Mucosa of gallbladder (tissue), 1 donor: ENCODE measurements at regions not wholly inside any gene's neighbourhood (a gene's known extent, or its start where the extent isn't known, plus 50 kb on each side); places are given as distances from the start of the nearest gene placed in this dataset.
A peak's percentile ranks its signal among the peaks of the same experiment; 100 is the strongest.

Experiments used
- DNase-seq: peaks from one replicate; pipeline ENCODE4 v3.0.0-alpha.2; 2020; ENCODE audit warnings: low spot score
- donor health status: DM: no; HTN: no; CAD: no.

DNA sequence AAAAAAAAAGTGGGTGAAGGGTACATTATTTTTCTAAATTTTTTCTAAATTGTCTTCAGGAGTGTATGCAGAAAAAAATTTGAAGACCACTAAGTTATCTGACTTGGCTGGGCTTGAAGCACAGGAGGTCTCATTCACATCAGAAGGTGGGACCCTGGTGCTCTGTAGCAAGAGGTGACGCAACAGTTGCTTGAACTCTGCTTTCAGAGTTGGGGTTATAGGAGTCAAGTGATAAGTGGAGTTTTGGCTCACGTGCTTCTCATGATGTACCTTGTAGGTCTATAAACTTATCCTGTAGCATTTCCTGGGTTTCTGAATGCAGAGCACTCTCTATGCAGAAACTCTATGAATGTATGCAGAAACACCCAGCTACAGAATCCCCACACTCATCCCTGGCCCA is 58.5 kb upstream of the FOXC1 start:
- no peak for DNase-seq

DNA sequence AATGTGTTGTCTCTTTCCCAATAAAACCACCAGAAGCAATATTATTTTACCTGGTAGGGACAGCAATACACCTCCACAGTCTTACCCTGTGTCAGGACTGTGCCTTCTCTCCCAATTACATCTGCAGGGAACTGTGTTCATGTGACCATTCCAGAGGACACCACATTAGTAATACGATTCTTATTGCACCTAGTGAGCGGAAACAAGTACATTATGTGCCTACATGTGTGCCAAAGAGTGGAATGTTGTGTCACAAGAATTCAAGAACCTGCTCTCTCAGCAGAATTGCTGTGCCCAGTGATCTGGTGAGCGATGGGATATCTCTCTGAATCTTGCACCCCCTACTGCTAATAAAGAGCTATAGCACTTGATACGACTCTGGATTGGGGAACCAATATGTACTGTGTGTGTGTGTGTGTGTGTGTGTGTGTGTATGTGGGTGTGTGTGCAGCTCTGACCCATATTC is 57.4 kb upstream of the FOXC1 start:
- no peak for DNase-seq

DNA sequence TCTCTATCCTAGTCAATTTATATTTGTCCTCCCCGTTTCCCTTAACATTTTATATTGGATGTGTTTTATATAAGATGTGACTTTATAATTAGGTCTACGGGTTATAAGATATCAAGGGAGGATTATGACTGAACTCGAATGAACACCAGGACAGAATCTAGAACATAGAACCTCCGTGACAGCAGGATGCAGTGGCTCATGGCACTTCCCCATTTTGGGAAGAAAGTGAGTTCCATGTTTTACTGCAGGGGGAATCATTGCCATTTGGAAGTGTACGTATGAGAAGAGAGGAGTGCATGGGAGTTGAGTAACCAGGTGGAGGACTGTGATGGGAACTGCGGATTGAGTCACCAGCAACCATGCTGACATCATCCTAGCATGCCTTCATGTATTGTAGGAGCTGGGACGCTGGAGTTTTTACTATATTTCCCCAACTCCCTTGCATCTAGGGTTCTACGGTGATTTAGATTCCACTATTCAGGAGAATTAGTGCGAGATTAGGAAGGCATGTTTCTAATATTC is 56.1 kb upstream of the FOXC1 start:
- DNase-seq = no peak

- DNase-seq = no peak
Observed at GRCh38 chr6:1554141-1554475, 55.6 kb upstream of the FOXC1 start.

GRCh38 chr6:1554476-1555310 is 55.0 kb upstream of the FOXC1 start:
- peak; percentile 59 for DNase-seq

- no peak for DNase-seq
Observed at GRCh38 chr6:1558388-1558787, 51.3 kb upstream of the FOXC1 start.
